ENCODE measurements at regions not wholly inside any gene's neighbourhood (a gene's known extent, or its start where the extent isn't known, plus 50 kb on each side); places are given as distances from the start of the nearest gene placed in this dataset.

- TF ChIP-seq CTCF (IDR thresholded peaks at IDR 0.05), result no peak
- no peak for TF ChIP-seq POLR2AphosphoS5 (IDR thresholded peaks at IDR 0.05)
- no peak for TF ChIP-seq POLR2A (IDR thresholded peaks at IDR 0.05)
These were observed 97.7 kb upstream of the CHRNA7 start for GRCh38 chr15:31932576-31932975.

All from prostate gland (tissue), 2 donors.